DMS79 treated with DMSO at 0.1 percent for 48 hours (cell line): ENCODE measurements at regions not wholly inside any gene's neighbourhood (a gene's known extent, or its start where the extent isn't known, plus 50 kb on each side); places are given as distances from the start of the nearest gene placed in this dataset.

Experiments used
- DNase-seq: peaks from one replicate; lab custom pipeline; 2025; lab: John Stamatoyannopoulos, UW

DNA sequence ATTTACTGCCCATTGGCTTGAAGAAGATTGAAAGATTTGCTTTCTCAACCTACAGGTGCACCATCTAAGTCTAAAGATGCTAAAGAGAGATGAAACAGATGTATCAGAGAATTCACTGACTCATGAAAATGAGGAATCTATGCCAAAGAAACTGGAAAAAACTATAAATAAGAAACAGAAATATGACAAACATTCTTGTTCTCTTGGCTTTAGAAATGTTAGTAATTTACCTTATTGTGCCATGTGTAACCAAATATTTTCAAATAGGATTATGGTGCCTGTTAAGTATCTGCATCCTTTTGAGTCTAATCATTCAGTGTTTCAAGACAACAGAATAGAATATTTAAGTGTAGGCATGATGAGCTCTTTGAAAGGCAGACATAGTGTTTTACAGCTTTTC, 271.5 kb downstream of the MEX3B start:
- DNase-seq = no peak

DNA sequence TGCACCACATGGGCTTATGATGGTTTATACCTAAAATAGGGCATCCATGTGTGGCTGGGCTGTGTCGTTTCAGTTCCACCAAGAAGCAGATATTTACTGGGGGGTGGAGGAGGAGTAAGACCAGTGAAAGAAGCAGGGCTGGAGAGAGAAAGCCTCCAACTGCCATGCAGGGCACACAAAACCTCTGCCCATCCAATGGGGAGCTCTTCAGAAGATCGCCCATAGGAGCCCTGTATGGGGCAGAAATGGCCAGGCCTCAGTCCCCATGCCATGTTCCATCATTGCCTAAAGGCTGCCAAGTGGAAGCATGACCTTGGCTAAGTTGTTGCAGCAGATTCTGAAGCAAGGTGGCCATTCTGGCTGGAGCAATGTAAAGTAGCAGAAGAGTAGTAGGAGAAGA, 277.0 kb downstream of the MEX3B start:
- DNase-seq = no peak

DNA sequence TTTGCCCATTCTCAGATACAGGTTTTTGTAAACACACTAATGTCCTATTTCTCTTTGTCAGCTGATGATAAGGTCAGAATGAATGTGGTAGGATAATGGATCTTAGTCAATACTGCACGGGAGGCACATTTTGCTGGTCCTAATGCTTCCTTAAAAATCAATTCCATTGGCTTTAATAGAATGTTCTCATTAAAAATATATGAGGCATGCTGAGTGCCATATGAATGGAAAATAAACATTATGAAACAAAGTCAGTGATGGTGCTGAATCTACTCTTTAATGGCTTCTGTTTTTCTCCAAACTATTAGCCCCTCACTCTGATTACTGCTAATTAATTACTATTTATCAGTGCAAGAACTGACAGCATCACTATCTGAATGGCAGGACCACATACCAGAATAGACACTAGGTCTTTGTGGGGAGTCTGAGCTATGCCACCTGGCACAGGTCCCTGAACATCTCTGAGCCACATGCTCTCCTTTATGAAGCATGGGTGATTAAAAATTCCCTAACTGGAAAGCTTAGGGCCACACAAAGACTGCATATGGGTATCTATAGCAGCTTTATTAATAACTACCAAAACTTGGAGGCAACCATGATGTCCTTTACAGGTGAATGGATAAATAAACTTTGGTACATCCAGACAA, 278.9 kb downstream of the MEX3B start:
- DNase-seq = no peak

DNA sequence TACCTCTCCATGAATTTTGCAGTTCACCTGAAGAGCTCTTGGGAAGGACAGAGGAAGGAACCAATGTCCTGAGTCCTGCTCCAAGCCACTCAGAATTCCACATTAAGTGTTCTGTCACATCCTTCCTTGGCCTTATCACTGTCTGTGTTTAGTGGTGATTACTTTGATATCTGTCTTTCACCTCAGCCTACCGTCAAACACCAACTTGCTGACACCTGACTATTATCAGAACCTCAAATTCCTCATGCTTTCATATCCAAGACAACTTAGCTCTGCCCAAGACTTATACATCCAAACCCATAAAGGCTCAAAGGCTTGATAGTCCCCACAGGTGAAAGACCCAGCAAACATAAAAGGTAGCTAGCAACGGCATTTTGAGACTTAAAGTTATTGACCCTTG, 280.0 kb downstream of the MEX3B start:
- DNase-seq = no peak

DNA sequence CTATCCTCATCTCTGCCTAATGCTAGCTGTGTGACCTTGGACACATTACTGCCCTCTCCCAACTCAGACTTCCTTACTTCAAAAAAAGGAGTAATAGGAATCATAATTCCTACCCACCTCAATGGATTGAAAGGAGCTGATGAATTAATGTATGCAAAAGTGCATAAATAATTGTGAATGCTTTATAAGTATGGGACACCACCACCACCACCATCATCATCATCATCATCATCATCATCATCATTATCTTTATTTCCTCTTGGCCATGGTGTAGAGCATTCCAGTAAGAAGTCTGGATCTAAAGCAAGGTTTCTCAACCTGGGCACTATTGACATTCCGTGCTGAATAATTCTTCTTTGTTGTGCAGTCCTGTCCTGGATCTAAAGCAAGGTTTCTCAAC, 282.5 kb downstream of the MEX3B start:
- DNase-seq = no peak

DNA sequence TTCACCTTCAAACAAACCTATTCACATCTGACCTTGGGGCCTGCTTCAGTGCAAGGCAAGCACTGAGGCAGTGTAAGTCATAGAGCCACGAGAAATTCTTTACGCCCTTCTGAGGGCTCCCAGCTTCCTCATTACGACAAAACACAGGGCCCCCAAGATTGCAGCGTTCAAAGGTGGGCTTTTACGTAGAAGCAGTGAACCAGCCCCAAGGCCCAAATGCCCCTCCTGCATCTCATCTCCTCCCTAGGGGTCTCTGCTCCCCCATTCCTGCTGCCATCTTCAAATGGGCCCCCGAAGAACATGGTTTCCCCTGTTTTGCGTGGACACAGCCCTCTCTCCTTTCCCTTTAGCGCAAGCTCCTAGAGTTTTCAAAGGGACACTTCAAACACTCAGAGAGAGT, 285.1 kb downstream of the MEX3B start:
- DNase-seq = no peak

DNA sequence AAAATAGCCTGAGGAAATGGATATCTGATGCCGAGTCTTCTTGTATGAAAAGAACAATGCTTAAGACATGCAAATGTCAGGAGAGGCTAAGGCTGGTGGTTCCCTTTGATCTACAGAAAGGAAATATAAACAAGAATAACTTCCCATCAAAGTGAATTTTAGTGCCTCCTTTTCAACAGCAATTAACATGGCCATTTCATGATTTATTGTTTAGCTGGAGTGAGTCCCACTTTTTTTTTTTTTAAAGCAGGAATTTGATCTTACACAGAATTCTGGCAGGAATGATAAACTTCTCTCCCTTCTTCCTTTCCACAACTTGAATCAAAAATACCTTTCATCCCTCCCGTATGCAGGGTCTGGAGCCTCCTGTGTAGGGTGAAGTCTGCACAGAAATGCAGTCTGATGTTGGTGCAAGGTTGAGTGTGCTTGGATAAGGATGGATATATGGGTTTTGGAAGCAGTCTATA, 287.0 kb downstream of the MEX3B start:
- DNase-seq = peak; percentile 18

DNA sequence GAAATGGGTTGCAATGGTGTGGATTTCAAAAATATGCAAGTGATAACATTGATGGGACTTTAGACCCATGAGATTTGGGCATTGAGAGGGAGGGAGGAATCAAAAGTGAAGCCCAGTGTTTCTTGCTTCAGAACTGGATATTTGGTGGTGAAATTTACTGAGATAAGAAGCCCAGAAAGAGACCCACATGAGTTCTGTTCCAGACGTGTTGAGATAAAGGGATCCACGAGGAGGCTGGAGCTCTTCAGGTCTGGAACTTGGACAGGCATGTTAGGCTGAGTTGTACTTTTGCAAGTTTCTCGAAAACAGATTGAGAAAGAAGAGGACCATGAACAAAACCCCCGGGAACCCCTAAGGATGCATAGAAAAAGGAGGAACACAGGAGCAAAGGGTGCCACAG, 290.2 kb downstream of the MEX3B start:
- no peak for DNase-seq

DNA sequence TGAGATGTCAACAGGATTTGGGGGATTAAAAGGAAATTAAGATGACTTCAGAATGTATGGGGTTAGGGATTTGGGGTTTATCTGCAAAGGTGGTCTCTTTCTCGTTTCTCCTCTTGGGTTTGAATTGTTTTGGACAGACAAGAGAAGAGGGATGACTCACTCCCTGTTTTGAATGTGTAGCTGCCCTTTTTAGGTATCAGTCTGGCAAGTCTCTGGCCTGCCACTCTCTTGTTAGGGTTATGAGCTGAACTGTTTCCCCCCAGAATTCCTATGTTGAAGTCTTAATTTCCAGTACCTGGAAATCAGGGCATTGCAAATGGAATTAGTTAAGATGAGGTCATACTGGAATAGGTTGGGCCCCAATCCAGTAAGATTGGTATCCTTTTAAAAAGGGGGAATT, 291.7 kb downstream of the MEX3B start:
- no peak for DNase-seq

DNA sequence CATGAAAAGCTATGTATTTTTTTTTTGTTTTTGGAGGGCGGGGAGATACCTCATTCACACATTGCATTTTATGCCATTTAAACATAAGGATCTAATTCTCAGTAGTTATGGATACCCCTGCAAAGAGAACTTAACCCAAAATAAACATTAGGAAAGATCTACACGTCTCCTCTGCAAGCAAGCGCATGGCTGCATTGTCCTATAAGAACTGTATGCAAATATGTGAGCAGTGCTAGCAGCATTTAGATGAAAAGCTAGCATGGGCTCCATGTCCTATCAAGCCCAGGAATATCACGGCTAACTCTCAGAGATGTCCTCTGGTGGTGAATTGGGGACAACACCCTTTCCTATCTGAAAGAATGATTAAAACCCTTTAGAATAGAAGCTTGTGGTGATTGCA, 292.8 kb downstream of the MEX3B start:
- DNase-seq = no peak

DNA sequence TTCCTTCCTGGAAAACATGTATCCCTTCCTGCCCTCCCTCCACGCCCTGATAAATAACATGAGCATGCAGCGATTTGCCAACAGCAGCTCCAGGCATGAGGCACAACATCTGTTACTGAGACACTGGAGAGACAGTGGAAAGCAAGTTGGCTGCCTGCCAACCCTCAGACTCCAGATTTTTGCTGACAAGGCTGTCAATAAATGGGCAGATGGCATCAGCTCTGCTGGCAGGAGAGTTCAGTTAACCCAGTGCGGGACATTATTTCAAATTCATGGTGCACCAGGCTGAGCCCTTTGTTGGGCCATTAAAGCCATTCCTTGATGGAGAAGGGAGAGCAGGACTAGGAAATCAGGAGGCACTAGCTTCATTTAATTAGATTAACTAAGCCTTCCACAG, 293.3 kb downstream of the MEX3B start:
- DNase-seq = peak; percentile 80

DNA sequence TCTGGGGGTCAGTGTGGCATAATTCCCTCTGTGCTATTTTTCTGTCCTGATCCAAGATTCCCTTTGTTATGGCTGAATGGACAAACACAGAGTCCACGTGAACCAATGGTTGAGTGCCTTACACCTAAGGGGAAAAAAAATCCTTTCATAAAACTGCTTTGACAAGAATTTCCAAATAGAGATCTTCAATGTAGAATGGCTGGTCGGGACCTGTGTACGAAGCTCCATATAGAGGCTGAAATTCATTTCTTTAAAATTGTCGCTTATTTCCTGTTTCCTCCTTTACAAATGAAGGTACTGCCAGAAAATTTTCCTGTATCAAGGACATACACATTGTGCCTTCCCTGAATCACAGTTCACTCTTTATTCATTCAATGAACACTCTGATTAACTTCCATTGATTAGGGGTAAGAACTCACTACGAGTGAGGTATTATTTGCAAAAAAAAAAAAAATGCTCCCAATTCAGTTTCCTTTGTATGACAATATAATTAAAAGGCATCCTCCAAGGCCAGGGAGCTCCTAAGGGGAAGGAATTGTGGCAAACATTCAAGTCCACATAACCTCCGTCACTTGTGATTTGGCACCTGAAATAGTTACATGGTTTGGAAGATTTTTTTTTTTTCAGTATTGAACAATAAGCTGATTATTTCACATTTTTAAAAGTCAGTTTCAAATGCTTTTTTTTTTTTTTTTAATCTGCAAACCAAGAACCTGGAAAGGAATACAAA, 293.8 kb downstream of the MEX3B start:
- DNase-seq = peak; percentile 36

DNA sequence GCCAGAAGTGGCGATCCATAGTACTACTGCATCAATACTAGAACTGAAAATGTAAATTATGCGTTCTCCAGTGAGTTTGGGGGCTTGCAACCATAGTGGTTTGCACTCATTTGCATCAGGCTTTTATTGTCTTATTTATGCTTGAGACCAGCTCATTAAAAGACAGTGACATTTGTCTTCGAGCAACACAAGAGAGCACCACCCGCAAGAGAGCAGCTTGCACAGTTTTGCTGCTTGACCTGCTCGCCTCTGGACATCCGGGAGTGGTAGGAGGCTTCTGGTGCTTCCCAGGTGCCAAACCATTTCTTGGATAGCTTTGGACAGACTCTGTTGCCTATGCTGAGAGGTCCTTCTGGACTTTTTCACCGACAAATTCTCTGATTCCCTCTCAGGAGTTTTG, 294.6 kb downstream of the MEX3B start:
- DNase-seq = no peak

DNA sequence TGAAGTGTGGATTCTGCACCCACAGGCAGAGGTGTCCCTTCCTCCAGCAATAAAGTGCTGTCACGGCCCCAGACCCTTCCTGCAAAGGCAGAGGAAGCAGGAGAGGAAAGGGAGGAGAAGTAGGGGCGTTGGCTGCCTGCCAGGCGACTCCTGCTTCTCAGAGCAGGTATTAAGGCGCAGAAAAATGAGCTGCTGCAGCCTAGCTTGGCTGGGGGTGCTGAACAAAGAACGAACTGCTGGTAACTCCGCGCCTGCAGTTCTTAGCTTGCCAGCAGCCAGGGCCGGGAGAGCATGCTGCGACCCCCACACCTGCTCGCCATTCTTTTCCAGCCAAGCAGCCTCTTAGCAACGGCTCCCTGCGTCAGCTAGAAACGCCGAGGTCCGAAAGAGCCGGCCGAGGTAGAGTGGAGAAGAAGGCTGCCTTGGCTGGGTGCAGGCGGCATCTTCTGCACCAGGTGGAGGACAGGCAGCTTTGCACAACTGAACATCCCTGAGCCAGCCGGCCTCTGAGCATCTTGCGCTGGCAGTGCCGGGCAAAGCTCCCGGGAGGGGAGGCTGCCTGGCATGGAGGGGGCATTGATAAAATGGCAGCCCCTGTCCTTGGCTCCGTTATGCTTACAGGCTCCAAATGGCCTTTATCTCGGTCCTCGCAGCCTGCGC, 296.0 kb downstream of the MEX3B start:
- peak; percentile 62 for DNase-seq

DNA sequence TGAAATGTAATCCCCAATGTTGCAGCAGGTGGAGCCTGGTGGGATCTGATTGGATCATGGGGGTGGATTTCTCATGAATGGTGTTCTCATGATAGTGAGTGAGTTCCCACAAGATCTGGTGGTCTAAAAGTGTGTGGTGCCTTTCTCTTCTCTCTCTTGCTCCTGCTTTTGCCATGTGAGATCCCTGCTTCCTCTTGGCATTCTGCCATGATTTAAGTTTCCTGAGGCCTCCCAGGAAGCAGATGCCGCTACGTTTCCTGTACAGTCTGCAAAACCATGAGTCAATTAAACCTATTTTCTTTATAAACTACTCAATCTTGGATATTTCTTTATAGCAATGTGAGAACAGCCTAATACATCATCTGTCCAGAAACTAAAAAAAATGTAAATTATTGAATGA, 298.3 kb downstream of the MEX3B start:
- DNase-seq = peak; percentile 5

DNA sequence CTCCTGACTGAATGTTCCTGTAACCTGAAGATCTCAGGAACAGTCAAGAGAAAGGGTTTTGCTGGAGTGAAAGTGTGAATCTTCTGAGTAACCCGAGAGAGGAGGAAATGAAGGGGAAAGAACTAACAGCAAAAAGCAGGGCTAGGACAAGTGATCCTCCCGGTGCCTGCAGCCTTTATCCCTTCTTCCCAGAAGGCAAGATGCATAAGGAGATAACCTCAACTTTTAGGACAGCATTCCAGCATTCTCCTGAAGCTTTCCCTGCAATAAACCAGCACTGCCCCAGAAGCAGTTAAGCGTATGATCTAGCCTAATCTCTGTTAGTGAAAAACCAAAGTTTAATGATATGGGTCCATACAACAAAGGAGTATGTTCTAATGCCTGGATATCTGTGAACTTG, 298.8 kb downstream of the MEX3B start:
- no peak for DNase-seq

DNA sequence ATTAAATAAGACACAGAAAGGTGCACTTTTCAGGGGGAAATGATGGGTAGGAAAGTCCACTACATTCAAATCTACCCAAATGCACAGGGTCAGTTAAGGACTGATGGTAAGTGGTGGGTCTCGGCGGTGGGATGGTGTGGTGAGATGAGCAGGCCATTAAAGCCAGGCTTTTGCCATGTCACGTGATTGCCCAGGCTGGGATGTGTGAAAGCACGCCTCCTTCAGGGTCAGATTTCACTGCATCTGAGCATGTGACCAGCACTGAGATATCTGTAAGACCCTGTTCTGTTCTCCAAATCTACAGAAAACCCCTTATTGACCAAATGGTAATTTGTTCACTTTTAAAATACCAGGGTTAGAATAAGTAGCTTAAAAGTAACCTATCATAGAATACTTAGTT, 301.5 kb downstream of the MEX3B start:
- DNase-seq = no peak

DNA sequence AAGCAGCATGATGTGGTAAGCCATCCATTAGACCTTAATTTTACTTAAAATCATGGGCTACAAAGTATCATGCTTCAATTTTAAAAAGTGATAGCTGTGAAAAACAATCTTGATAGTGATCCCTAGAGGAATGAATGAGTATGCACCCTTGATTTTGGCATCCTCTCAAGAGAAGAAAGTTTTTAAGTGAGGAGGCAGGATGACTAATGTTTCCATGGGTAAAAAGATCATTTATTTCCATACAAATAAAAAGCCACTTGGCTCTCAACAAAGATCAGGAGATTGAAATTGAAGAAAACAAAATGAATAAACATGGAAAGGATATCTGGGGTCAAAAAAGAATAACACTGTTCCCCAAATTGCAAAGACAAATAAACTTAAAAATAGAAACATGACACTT, 305.4 kb downstream of the MEX3B start:
- no peak for DNase-seq

DNA sequence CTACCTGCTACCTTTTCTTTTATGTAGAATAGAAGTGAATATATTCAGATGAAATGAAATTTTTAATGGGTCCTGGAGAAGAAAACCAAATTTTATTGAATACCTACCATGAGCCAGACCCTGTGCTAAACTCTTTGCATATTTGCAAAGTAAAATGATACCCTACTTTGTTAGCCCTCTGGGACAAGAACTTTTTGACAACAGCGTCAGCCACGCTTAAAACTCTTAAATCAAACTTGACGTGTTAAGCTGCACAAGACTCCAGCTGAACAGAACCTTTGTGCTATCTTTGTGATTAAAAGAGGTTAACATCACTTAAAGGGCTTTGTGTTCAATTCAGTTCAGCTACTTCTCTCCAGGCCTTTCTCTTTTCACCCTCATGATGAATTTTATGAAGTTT, 316.5 kb downstream of the MEX3B start:
- no peak for DNase-seq

DNA sequence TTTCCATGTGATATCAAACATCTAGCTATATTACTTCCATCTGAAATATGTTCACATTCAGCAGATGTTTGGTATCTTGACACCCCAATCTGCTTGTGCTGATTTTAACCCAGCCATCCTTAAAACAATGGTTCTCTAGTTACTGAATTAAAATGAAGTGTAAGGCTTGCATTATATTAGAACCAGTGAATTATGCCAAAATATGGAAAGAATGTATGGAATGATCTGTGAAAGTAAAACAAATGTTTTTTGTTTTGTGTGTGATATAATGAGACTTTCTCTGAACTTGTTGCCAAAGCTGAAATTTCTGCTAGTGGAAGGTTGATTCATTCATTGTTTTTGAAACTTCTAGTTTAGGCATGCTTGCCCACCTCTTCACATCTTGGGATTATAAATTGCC, 317.1 kb downstream of the MEX3B start:
- no peak for DNase-seq

DNA sequence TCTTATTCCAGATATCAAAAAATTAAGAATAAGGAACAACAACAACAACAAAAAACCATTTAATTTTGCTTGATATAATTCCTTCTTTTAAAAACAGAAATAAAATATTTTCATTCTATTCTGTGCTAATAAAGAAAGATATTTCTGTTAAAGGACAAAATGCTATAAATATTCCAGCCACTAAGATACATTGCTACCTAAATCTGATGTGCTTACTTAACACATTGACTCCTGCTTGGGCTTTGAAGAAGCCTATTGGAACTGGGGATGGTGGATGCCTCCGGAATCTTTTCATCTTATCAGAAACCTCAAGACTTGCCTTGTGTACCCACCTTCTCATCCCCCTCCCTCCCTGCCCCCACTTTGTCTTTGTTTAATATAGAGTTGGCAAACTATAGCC, 320.2 kb downstream of the MEX3B start:
- no peak for DNase-seq

DNA sequence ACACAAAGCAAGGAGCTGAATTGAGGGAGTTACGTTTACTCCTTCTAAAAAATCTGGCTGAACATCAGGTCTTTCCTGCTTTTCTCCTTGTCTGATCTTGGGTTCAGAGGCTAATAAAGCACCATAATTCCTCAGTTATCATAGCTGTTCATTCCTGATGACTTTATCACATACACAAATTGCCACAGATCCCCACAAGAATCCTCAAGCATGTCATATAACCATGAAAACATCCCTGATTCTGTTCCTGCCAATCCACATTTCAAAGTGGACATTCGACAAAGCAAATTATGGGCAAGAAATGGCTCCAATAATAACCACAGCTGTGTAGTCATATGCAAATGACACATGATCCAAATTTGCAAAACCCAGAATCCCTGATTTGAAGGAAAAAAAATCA, 321.3 kb downstream of the MEX3B start:
- DNase-seq = no peak

DNA sequence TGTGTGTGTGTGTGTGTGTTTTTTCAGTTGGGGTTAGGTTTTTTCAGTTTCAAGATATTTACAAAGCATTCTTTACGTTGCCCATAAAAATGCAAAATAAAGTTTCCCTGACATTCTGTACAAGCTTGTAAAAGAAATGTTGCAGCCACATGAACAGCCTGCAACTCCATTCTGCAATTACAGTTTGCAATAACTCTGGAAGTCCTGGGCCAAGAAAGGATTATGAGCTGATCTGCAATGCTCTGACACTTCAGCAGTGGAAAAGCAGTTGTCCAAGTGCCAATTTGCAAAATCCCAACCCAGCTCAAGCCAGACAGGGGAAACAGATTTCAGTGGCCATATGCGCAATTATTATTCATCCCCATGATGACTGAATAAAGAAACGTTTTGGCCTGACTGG, 322.1 kb downstream of the MEX3B start:
- no peak for DNase-seq
